HG02763 (cell line): ENCODE measurements at regions not wholly inside any gene's neighbourhood (a gene's known extent, or its start where the extent isn't known, plus 50 kb on each side); places are given as distances from the start of the nearest gene placed in this dataset.

Source experiments
- ATAC-seq: cut with Tn5 transposase; IDR thresholded peaks from one replicate; pipeline ENCODE4 v1.9.1; 2021; ENCODE audit warnings: mild to moderate bottlenecking, moderate library complexity; ENCODE audit not compliant: unreplicated experiment

DNA sequence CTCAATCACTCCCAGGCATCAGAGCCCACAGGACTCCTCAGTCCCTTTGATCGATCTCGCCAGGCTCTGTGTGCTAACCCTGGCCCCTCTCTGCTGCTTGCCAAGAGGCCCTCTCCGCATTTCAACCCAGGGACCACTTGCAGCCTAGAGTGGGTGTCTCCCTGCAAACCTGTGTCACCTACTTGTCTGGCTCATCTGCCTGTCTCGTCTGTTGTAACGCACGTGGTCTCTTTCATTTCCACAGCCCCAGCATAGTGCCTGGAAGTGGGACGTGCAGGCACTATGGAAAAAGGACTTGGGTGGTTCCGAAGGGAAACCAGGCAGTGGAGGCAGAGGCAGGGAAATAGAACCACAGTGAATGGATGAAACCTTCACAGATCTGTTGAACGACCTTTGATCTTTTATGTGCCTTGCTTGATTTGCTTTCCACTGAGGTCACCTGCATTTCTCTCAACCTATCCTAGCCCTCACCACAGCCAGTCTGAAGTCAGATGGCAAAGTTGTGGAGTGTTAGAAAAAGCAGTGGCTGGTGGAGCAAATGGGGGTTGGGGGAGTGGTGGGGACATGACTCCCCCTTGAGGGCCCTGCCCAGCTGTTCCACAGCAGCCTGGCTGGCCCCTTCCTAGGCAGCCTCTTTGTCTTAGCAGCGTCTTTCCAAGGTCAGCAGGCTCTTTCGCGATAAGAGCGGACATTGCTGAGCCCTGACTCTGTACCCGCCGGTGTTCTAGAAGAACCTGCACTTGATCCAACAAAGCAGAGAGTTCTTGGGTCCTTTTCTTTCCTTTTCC lies 55.8 kb upstream of the TAGAP start:
- ATAC-seq = no peak

DNA sequence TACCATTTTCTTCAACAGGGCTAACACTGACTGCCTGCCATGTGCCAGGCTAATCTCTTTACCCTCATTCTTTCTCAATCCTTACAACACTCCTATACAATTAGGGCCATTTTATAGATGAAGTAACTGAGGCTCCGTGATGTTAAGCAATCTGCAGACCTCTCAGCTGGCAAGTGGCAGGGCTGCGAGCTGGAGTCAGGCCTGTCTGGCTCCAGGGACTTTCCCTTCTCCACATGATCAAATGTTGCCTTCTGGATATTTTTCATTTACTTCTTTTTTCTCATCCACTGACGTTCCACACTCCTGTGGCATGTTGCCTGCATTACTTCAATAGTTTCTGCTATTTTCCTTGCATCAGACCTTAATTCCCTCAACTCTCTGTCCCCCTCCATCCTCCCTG lies 55.2 kb upstream of the TAGAP start:
- no peak for ATAC-seq

DNA sequence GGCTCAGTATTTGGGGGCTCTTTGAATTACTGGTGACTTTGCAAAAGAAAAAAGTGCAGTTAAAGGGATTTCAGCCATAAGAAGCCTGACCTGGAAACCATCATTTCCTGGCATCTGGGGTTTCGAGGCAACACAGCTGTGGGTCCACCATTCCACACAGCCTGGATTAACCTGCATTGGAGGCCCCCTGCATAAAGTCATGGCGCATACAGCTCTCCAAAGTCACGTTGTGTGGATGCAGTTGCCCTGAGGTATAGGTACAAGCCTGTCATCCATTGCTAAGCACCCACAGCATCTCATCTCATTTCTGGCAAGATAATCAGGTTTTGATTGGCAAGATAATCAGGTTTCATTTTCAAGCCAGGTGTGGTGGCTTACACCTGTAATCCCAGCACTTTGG lies 54.5 kb upstream of the TAGAP start:
- ATAC-seq = no peak

DNA sequence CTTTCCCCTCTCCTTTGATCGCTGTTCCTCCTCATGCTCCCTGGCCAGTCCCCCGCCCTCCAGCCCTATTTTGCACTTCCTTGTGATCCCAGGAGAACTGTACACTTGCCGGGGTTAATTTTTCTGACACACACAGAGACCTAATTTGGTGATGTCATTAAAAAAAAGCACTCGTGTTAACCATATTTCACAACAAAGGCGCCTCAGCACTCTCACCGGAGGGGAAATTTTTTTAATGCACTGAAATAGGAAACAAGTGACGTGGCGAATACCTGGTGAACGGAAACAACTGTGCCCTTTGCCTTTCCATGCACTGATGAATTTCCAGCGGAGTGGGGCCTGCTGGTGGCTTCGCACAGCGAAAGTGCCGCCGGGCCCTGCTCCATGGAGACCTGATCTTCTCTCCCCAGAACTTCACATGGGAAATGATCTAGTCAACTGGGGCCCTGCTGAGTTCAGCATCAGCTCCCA lies 53.9 kb upstream of the TAGAP start:
- ATAC-seq = peak; percentile 46

DNA sequence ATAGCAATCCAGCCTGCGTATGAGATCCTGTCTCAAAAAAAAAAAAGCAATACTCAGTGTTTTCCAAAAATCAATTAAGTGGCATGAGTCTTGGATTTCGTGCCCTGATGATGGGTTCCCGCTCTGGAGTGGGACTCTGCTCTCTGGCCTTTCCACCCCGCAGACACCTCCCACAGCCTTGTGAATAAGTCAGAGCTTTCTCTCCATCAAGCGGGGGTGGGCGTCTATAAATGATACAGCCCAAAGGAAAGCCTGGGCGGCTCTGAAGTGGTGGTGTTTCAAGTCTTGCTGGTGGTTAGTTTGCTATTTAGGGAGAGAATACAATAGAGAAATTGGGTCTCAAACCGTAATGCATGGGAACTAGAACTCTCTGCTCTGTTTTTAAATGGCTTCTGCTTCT lies 52.5 kb upstream of the TAGAP start:
- no peak for ATAC-seq

DNA sequence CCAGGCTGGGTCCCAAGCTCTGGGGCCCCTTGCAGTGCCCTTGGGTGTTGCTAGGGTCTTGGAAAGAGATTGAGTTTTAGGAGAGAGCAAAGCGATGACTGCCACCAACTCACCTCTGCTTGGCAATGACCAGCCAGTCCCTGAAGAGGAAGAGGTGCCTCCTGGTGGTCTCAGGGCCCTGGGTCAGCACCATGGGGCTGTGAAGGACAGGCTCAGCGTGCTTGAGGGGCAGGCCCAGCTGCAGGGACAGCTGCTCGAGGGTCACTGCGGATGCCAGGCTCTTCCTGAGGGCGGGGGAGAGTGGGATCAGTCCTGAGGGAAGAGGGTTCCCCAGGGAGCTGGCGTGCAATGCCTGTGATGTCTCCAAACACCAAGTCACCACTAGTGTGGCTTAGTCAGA lies 50.8 kb upstream of the TAGAP start:
- no peak for ATAC-seq

DNA sequence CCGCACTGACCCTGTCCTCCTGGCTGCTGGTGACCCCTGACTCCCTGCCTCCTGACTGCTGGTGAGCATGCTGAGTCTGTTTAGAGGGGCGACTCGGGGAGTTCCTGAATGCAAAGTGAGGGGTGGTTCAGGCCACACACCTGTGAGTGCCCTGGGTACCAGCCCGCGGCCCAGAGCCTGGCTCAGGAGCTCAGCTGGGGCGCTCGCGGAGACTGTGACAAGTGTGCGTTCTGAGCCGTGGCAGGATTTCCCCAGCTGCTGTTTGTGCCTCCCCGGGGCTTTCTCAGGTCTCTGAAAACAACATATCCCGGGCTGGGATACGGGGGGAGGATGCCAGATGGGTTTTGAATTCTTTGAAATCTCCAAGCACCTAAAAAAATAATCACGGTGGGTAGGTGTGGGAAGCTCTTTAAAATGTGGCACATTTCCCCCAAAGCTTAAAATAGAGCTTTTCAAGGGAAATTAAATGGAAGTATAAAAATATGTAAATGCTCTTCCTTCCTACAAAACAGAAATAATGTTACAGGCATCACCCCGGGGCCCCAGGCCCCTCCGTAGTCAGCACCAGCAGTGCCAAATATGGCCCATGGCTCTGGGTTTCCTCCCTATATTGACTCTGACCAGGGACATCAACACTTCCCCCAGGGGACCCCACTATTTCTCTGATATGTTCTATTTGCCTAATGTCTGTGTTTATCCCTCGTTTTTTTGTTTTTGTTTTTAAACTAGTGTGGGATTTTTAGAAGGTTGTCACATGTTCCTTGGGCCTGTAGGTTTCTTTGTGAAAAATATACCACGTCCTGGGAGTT lies 49.9 kb upstream of the TAGAP start:
- peak; percentile 59 for ATAC-seq
